HG03378 (cell line): ENCODE measurements at regions not wholly inside any gene's neighbourhood (a gene's known extent, or its start where the extent isn't known, plus 50 kb on each side); places are given as distances from the start of the nearest gene placed in this dataset.

Experiments used
- ATAC-seq: cut with Tn5 transposase; IDR thresholded peaks from one replicate; pipeline ENCODE4 v1.9.1; 2021; ENCODE audit warnings: mild to moderate bottlenecking, moderate library complexity; ENCODE audit not compliant: unreplicated experiment

- ATAC-seq = no peak
Observed at GRCh38 chr7:20267482-20267881, 50.3 kb upstream of the MACC1 start.

- no peak for ATAC-seq
Observed at GRCh38 chr7:20268824-20269223, 51.6 kb upstream of the MACC1 start.

GRCh38 chr7:20269726-20270125, 52.5 kb upstream of the MACC1 start:
- no peak for ATAC-seq

- ATAC-seq = no peak
Observed at GRCh38 chr7:20270371-20270770, 53.2 kb upstream of the MACC1 start.

GRCh38 chr7:20270867-20271266, 53.7 kb upstream of the MACC1 start:
- ATAC-seq = peak; percentile 87

- no peak for ATAC-seq
Observed at GRCh38 chr7:20275637-20276036, 55.1 kb upstream of the ITGB8 start.

- ATAC-seq = no peak
Observed at GRCh38 chr7:20276705-20277472, 53.8 kb upstream of the ITGB8 start.

GRCh38 chr7:20279979-20280378, 50.7 kb upstream of the ITGB8 start:
- no peak for ATAC-seq

- ATAC-seq = no peak
Observed at GRCh38 chr7:20280475-20281351, 50.0 kb upstream of the ITGB8 start.
